Neural cell (in vitro differentiated cells): ENCODE measurements at regions not wholly inside any gene's neighbourhood (a gene's known extent, or its start where the extent isn't known, plus 50 kb on each side); places are given as distances from the start of the nearest gene placed in this dataset.

Experiments used
- H2AFZ ChIP-seq: fragments of 200-600, 300-800 bp; sonication (generic), shearing (Covaris generic); 2 replicates; pipeline ENCODE4 v1.6.0; 2014; ENCODE audit warnings: low read depth, mild to moderate bottlenecking, antibody characterized with exemption, low read length, moderate library complexity
- H3F3A ChIP-seq: fragments of 200-600 bp; shearing (Covaris generic); 2 replicates; pipeline ENCODE4 v1.6.1; 2016; ENCODE audit warnings: mild to moderate bottlenecking, moderate library complexity, mixed read lengths, antibody characterized with exemption, low read length; ENCODE audit not compliant: insufficient read depth, poor library complexity, severe bottlenecking
- H3K27ac ChIP-seq: fragments of 200-600, 300-800 bp; sonication (generic), shearing (Covaris generic); 2 replicates; pipeline ENCODE4 v1.5.1; 2014; ENCODE audit warnings: mild to moderate bottlenecking, low read length, moderate library complexity
- H3K27me3 ChIP-seq: fragments of 300-800, 200-600 bp; sonication (generic), shearing (Covaris generic); 2 replicates; pipeline ENCODE4 v1.6.0; 2014; ENCODE audit warnings: mild to moderate bottlenecking, low read depth, low read length, moderate library complexity; ENCODE audit not compliant: insufficient read depth
- H3K36me3 ChIP-seq: fragments of 300-800, 200-600 bp; sonication (generic), shearing (Covaris generic); 2 replicates; pipeline ENCODE4 v1.5.1; 2014; ENCODE audit warnings: mild to moderate bottlenecking, antibody characterized with exemption, low read length, moderate library complexity; ENCODE audit not compliant: insufficient read depth
- H3K4me2 ChIP-seq: fragments of 300-800, 200-600 bp; sonication (generic), shearing (Covaris generic); 2 replicates; pipeline ENCODE4 v1.6.0; 2014; ENCODE audit warnings: mild to moderate bottlenecking, low read length
- H3K4me3 ChIP-seq: fragments of 300-800, 200-600 bp; sonication (generic), shearing (Covaris generic); 2 replicates; pipeline ENCODE4 v1.5.1; 2014; ENCODE audit warnings: mild to moderate bottlenecking, low read length, moderate library complexity
- H3K79me2 ChIP-seq: fragments of 200-600 bp; shearing (Covaris generic); replicated peaks from 2 replicates; pipeline ENCODE4 v1.6.0; 2014; ENCODE audit warnings: mild to moderate bottlenecking, low read length, moderate library complexity; ENCODE audit not compliant: insufficient read depth
- H3K9ac ChIP-seq: fragments of 300-800, 200-600 bp; sonication (generic), shearing (Covaris generic); 2 replicates; pipeline ENCODE4 v1.6.1; 2016; ENCODE audit warnings: mild to moderate bottlenecking, low read length, mixed read lengths
- H3K9me2 ChIP-seq: fragments of 200-600 bp; shearing (Covaris generic); 2 replicates; pipeline ENCODE4 v1.6.1; 2016; ENCODE audit warnings: mild to moderate bottlenecking, low read length, mixed read lengths; ENCODE audit not compliant: insufficient read depth
- H3K9me3 ChIP-seq: fragments of 200-600, 300-800 bp; sonication (generic), shearing (Covaris generic); 2 replicates; pipeline ENCODE4 v1.6.1; 2016; ENCODE audit warnings: mild to moderate bottlenecking, mixed run types, low read length, moderate library complexity, mixed read lengths
- H4K20me1 ChIP-seq: fragments of 200-600 bp; shearing (Covaris generic); 2 replicates; pipeline ENCODE4 v1.6.1; 2016; ENCODE audit warnings: mild to moderate bottlenecking, mixed run types; ENCODE audit not compliant: insufficient read depth
- EP300 ChIP-seq: fragments of 450-650 bp; conservative IDR thresholded peaks from 2 replicates; pipeline ENCODE4 v1.6.1; 2014; ENCODE audit warnings: antibody characterized with exemption, mild to moderate bottlenecking, moderate library complexity; ENCODE audit not compliant: poor library complexity, severe bottlenecking
- EZH2 ChIP-seq: fragments of 200-600, 300-800 bp; shearing (Covaris generic), sonication (generic); IDR thresholded peaks from 2 replicates; pipeline ENCODE4 v1.6.1; 2014; ENCODE audit warnings: antibody characterized with exemption, low read length, borderline replicate concordance, mild to moderate bottlenecking; ENCODE audit not compliant: insufficient read depth, poor library complexity, severe bottlenecking
- MXI1 ChIP-seq: fragments of 450-650 bp; conservative IDR thresholded peaks from 2 replicates; pipeline ENCODE4 v1.6.1; 2014; ENCODE audit warnings: antibody characterized with exemption, mild to moderate bottlenecking; ENCODE audit not compliant: poor library complexity, severe bottlenecking
- POLR2AphosphoS5 ChIP-seq: IDR thresholded peaks from 2 replicates; pipeline ENCODE4 v1.6.1; 2012
- RAD21 ChIP-seq: fragments of 450-650 bp; conservative IDR thresholded peaks from 2 replicates; pipeline ENCODE4 v1.6.1; 2014; ENCODE audit warnings: antibody characterized with exemption, mild to moderate bottlenecking, moderate library complexity
- SMC3 ChIP-seq: fragments of 450-650 bp; conservative IDR thresholded peaks from 2 replicates; pipeline ENCODE4 v1.6.1; 2014; ENCODE audit warnings: antibody characterized with exemption, mild to moderate bottlenecking, moderate library complexity; ENCODE audit not compliant: poor library complexity
- TAF1 ChIP-seq: IDR thresholded peaks from 2 replicates; pipeline ENCODE4 v1.6.1; 2012; ENCODE audit warnings: low read depth
- TF ChIP-seq, protein P1 (sequence below): fragments of 450-650 bp; IDR thresholded peaks from 2 replicates; pipeline ENCODE4 v1.5.1; 2014; ENCODE audit warnings: antibody characterized with exemption, mild to moderate bottlenecking, moderate library complexity; ENCODE audit not compliant: poor library complexity, severe bottlenecking
- TF ChIP-seq, protein P2 (sequence below): IDR thresholded peaks from 2 replicates; pipeline ENCODE4 v1.6.1; 2012; ENCODE audit warnings: borderline replicate concordance

DNA sequence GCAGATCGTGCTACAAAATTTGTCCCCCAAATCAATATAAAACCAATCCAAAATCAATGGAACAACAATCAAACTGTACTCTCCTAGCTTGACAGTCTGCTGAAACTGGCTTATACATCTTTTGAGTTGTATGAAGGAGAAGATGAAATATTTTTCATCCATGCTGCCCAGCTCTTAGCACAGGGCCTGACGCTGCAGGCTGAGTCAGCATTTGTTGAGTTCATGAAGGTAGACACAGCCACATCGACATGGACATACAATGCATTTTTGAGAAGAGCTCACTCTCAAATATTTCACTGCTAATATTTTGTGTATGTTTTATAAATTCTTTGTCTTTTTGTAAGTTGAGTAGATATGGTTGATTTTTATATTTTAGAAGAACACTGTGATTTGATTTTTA is 327.3 kb downstream of the OTOL1 start:
- Histone ChIP-seq H2AFZ (no peak overlapping the region), H3K27ac (no peak overlapping the region), H3K9me3 (no peaks in the 10 kb centered on the region), H3K9ac (no peak overlapping the region), H3K36me3 (no peaks in the 10 kb centered on the region), H3F3A (no peaks in the 10 kb centered on the region), H3K27me3 (no peaks in the 10 kb centered on the region), H3K4me2 (no peak overlapping the region), H3K79me2 (no peaks in the 10 kb centered on the region), H3K4me3 (no peak overlapping the region), H3K9me2 (no peaks in the 10 kb centered on the region), H4K20me1 (no peaks in the 10 kb centered on the region)
- TF ChIP-seq POLR2AphosphoS5, result no peak
- no peak for TF ChIP-seq SMC3
- TF ChIP-seq TAF1, result no peak
- TF ChIP-seq EP300, result no peak
- no peak for TF ChIP-seq MXI1
- TF ChIP-seq, protein P1, sequence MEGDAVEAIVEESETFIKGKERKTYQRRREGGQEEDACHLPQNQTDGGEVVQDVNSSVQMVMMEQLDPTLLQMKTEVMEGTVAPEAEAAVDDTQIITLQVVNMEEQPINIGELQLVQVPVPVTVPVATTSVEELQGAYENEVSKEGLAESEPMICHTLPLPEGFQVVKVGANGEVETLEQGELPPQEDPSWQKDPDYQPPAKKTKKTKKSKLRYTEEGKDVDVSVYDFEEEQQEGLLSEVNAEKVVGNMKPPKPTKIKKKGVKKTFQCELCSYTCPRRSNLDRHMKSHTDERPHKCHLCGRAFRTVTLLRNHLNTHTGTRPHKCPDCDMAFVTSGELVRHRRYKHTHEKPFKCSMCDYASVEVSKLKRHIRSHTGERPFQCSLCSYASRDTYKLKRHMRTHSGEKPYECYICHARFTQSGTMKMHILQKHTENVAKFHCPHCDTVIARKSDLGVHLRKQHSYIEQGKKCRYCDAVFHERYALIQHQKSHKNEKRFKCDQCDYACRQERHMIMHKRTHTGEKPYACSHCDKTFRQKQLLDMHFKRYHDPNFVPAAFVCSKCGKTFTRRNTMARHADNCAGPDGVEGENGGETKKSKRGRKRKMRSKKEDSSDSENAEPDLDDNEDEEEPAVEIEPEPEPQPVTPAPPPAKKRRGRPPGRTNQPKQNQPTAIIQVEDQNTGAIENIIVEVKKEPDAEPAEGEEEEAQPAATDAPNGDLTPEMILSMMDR, result no peak
- TF ChIP-seq EZH2, result no peak

GRCh38 chr3:161838021-161838420 is 341.4 kb downstream of the OTOL1 start:
- H3K4me2 ChIP-seq, result no peak overlapping the region
- H3K79me2 ChIP-seq, result no peaks in the 10 kb centered on the region
- no peaks in the 10 kb centered on the region for H3K36me3 ChIP-seq
- no peak overlapping the region for H2AFZ ChIP-seq
- no peaks in the 10 kb centered on the region for H3K9me3 ChIP-seq
- H3K9ac ChIP-seq, result no peak overlapping the region
- TF ChIP-seq EP300 (no peak), POLR2AphosphoS5 (no peak), EZH2 (no peak), RAD21 (no peak), TAF1 (no peak), MXI1 (no peak), SMC3 (no peak)
- TF ChIP-seq, protein P1, result no peak
- TF ChIP-seq, protein P2, sequence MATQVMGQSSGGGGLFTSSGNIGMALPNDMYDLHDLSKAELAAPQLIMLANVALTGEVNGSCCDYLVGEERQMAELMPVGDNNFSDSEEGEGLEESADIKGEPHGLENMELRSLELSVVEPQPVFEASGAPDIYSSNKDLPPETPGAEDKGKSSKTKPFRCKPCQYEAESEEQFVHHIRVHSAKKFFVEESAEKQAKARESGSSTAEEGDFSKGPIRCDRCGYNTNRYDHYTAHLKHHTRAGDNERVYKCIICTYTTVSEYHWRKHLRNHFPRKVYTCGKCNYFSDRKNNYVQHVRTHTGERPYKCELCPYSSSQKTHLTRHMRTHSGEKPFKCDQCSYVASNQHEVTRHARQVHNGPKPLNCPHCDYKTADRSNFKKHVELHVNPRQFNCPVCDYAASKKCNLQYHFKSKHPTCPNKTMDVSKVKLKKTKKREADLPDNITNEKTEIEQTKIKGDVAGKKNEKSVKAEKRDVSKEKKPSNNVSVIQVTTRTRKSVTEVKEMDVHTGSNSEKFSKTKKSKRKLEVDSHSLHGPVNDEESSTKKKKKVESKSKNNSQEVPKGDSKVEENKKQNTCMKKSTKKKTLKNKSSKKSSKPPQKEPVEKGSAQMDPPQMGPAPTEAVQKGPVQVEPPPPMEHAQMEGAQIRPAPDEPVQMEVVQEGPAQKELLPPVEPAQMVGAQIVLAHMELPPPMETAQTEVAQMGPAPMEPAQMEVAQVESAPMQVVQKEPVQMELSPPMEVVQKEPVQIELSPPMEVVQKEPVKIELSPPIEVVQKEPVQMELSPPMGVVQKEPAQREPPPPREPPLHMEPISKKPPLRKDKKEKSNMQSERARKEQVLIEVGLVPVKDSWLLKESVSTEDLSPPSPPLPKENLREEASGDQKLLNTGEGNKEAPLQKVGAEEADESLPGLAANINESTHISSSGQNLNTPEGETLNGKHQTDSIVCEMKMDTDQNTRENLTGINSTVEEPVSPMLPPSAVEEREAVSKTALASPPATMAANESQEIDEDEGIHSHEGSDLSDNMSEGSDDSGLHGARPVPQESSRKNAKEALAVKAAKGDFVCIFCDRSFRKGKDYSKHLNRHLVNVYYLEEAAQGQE, result no peak
- H3K4me3 ChIP-seq, result no peak overlapping the region
- H3K27ac ChIP-seq, result no peak overlapping the region
- no peaks in the 10 kb centered on the region for H3F3A ChIP-seq
- no peaks in the 10 kb centered on the region for H3K27me3 ChIP-seq
- H3K9me2 ChIP-seq, result no peaks in the 10 kb centered on the region
- no peaks in the 10 kb centered on the region for H4K20me1 ChIP-seq
